HG03439 (cell line): ENCODE measurements at regions not wholly inside any gene's neighbourhood (a gene's known extent, or its start where the extent isn't known, plus 50 kb on each side); places are given as distances from the start of the nearest gene placed in this dataset.

ENCODE experiments used
- ATAC-seq: cut with Tn5 transposase; IDR thresholded peaks from one replicate; pipeline ENCODE4 v1.9.1; 2021; ENCODE audit warnings: mild to moderate bottlenecking, moderate library complexity; ENCODE audit not compliant: unreplicated experiment

- no peak for ATAC-seq
These were observed 50.5 kb upstream of the LRRC1 start for GRCh38 chr6:53744321-53744720.

DNA sequence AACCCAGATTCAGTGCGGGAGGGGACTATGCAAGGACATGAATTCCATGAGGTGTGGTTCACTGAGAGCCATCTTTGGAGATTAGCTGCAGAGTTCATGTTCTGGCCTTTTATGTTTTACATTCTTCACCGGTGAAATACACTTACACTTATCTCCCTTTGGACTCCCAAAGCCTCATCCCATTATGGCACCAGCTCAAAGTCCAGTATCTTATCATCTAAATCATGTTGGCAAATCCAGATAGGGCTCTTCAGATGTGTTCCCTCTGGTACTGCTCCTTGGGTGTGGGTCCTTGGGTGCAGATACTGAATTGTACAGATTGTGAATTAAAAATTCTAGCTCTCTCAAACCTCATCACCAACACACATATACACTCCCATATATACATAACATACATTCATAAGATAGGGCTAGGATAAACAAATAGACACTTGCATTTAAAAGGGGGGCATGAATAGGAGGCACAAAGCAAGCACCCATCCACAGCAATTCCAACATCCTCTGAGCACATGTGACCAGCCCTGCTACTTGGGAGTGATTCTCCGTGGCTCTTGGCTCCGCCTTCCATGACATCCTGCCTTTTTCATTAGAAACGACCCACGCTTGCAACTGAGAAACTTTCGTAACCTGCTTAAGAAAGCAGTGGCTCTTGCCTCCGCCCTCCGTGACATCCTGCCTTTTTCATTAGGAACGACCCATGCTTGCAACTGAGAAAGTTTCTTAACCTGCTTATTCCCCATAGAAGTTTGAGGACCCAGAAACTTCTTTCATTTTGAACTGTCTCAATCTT, 53.6 kb upstream of the LRRC1 start:
- no peak for ATAC-seq

DNA sequence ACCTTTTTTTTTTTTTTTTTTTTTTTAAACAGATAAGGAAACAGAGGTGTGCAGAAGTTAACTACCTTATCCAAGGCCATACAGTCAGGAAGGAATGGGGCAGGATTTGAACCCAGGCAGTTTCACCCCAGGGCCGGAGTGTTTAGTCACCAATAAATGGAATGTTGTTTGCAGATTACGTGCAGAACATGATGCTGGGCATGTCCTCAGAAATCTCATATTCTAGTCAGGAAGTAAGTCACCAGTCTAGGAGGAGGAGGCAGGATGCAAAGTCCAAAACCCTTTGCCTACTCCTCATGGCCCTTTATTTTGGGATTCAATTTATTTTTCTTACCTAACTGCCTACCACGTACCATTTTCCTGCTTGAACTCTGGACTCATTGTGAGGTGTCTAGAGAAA, 57.1 kb upstream of the LRRC1 start:
- no peak for ATAC-seq

DNA sequence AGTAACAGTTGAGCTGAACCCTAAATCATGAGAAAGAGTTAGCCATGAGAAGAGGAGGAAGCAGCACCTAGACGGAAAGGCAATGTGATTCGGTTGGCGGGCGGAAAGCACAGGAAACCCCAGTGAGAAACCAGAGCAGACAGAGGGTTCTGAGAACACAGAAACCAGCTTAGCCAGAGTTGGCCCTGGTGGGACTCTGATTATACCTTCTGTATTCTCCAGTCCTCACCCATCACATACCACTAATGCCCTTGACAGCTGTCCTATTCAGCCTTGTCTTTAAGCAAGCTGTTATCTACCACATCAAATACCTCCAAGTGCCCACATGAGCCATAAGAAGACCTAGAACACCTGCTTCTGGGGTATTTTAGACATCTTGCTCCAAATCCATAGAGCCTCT, 58.9 kb upstream of the LRRC1 start:
- ATAC-seq: no peak

- ATAC-seq: no peak
These were observed 60.1 kb upstream of the LRRC1 start for GRCh38 chr6:53734473-53735299.

DNA sequence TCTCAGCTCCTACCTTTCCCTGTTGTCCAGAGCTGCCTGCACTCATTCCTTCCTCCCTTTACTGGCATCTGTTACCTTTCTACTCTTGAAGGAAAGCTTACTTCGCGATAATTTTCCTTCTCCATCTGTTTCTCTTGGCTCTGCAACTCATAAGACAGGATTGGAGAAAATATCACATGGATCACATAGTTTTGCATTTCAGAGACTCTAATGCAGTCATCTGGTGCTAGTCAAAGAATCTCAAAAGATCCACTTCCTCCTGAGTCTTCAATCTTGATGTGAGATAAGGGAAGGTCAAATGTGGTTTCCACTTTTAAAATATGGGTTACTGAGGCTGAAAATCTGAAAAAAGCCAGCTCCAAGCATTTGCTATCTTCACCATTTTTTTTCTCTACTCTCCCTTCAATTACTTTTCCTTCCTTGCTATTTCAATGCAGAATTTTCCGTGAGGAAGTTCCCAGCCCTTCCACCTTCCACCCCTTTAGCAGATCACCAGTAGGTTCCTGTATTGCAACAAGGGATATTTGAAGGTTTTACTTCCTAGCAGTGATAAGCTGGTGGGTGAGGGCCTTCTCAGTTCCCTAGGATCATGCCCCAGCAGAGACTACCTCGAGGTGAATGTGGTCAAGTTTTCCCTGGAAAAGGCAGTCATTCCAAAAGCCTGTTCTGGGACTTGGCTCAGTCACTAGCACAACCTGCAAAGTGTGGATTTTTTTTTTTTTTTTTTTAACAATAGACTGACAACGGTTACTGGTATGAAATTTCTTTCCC, 62.8 kb upstream of the LRRC1 start:
- no peak for ATAC-seq

DNA sequence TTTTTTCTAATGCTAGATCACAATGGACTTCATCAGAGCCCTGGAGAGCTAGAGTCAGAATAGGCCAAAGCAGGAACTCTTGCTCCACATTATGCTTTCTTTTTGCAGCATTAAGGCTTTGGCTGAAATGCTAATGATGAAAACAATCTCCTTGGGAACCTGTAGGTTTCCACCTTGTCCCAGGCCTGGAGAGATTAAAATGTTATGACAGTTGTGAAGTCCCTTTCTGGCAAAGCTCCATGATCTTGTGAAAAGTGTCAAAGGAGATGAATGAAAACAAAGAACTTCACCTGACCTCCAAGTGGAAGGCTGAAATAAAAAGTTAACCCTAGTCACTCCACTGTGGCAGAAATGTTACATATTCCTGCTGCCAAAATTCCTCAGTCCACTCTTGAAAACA, 64.0 kb upstream of the LRRC1 start:
- no peak for ATAC-seq

- ATAC-seq: no peak
These were observed 63.1 kb upstream of the KLHL31 start for GRCh38 chr6:53728570-53729194.

- ATAC-seq: no peak
These were observed 62.2 kb upstream of the KLHL31 start for GRCh38 chr6:53727748-53728147.

- peak; percentile 80 for ATAC-seq
These were observed 60.4 kb upstream of the KLHL31 start for GRCh38 chr6:53725791-53726575.

GRCh38 chr6:53724501-53724900, 58.9 kb upstream of the KLHL31 start:
- no peak for ATAC-seq

GRCh38 chr6:53723331-53723730, 57.8 kb upstream of the KLHL31 start:
- ATAC-seq: no peak

DNA sequence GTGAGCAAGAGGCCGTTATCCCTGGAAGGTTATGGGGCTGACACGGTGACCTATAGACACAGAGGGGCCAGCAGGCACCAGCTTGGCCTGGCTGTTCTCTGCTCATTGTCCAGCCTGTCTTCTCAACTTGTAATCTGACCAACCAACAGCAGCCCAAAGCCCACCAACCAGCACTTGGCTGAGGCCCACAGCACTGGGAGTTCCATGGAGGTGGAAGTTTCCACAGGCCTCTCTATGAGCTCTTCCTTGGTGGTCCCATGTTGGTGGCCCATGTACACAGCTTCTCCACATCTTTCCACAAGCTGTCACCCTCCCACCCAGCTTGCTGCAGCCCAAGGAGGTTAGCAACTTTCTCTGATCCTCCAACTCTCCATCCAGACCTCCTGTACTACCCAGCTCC, 56.2 kb upstream of the KLHL31 start:
- no peak for ATAC-seq

DNA sequence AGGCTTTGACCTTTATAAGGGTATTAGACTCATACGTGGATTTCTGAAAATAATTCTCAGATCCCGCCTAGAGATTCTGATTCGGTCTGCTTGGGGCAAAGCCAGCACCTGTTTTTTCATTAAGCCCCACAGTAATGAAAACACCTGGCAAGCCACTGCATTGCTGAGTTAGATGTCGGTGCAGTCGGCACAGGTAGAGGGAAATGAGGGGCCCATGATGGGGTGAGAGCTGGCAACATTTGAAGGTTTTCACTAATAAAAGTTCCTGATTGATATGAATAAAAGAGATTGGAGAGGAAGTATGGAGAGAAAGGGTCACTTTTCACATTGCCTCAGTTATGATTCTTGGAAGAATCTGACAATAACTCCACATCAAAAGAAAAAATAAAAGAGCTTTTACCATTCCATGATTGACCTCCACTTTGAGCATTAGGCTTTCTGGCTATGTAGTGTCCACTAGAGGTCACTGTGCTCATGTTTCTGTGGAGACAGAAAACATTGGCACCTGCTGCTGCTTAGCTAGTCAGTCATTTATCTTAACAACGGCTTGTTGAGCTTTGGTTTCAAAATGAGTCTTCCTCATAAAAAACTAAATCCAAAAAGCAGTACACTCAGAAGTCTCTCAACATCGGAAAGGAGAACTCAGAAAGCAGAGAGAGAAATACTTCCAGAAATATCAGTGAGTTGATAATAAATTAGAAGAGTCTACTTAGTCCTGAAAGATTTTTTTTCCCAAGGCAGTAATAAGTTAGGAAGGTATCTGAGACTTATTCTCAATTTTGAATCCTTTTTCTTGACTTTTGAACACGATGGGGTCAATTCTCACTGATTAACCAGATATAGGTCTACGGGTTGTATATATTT, 53.3 kb upstream of the KLHL31 start:
- ATAC-seq: peak; percentile 98

DNA sequence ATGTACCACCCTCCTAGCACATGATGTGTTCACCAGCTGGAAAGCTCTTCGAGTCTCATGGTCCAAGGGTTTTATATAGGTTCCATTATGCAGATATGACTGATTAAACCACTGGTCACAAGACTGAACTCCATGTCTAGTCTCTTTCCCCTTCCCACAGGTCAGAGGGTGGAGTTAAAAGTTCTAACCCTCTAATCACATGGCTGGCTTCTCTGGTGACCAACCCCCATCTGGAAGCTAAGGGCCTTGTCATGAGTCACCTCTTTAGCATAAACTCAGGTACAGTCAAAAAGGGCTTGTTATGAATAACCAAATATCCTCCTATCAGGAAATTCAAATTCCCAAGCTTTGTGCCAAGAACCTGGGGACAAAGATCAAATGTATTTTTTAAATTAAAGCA, 52.0 kb upstream of the KLHL31 start:
- no peak for ATAC-seq

GRCh38 chr6:53715434-53715833, 49.9 kb upstream of the KLHL31 start:
- ATAC-seq: no peak
